HL-60/S4 (cell line): ENCODE measurements at regions not wholly inside any gene's neighbourhood (a gene's known extent, or its start where the extent isn't known, plus 50 kb on each side); places are given as distances from the start of the nearest gene placed in this dataset.

ENCODE experiments used
- in situ Hi-C: fragments of 300-500 bp; cut with MboI; formaldehyde crosslinking; loops from 2 replicates; pipeline ENCODE4 v1.14.3; 2022; ENCODE audit warnings: low sequenced_read_pairs

DNA sequence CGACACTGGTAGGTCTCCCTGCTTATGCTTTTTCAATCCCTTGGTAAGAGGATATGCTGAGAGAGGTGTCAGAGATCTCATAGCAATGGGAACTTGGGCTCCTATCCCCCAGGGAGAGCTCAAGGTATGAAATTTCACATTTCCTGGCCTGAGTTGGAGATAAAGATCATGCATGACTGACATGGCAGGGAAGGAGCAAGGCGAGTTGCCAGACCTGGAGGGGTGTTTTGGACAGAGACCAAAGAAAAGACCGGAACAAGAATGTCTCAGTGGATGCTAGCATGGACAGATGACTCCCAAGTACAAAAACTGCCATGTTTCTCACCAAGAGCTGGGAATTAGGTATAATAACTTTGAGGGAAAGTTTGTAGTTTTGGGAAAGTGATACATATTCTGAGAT, 334.1 kb upstream of the B3GALT2 start:
- in situ Hi-C loops = no loop called here

- in situ Hi-C loops = no loop called here
Measured at GRCh38 chr1:193519922-193520321, 333.5 kb upstream of the B3GALT2 start.

GRCh38 chr1:193516755-193517388, 330.5 kb upstream of the B3GALT2 start:
- in situ Hi-C loops = no loop called here

- in situ Hi-C loops = no loop called here
Measured at GRCh38 chr1:193514397-193514796, 328.0 kb upstream of the B3GALT2 start.

DNA sequence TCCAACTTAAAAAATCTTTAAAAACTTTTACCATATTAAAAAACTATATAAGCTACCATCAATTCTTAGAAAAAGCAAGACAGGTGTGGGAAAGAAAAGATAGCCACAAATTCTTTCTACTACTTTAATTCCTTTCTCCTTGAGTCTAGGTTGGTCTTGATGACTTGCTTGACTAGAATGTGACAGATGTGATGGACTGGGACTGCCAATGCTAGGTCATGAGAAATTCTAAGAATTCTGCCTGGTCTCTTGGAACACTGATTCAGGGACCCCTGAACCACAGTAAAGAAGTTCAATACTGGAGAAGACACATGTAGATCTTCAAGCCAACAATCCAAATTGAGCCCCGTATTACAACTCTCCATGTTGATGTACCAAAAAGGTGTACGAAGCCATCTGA, 326.6 kb upstream of the B3GALT2 start:
- in situ Hi-C loops = no loop called here

DNA sequence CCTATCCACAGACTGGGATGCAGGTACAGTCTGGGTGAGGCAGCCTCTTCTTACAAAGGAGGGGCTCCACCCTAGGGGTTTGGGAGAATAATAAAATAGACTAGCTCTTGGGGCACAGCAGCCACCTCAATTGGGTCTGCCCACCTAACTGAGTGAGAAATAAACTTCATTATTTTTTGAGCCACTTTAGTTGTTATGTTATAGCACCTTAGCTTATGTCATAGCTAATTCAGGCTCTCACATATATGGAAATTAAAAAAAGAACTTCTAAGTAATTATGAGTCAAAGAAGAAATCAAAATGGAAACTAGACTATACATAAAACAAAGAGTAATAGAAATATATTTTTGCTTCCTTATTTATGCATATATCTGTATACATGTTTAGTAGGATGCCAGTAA, 318.5 kb upstream of the B3GALT2 start:
- in situ Hi-C loops = no loop called here

DNA sequence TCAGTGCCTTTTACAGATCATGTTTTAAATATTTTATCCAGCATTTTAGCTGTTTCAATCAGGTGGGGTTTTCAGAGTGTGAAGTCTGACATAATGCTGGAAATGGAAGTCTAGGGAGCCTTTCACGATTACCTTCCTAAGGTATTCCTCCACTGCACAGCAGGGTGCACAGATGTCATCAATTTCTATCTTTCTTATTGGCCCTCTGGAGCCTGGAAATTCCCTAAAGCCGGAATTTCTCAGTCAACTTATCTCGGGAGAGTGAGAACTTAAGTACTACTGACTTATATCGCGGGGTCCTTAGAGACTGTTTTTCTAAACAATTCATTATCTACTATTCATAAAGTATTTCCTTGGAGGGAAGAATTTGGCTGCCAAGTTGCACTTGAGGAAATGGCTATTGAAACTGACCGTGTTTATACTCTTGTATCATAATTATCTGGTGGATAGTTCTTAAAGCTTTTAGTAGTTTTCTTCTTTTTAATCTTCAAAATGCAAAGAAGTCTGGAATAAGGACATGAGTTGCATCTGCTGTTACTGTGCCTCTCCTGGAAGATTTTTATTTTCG, 311.8 kb upstream of the B3GALT2 start:
- in situ Hi-C loops = no loop called here

- in situ Hi-C loops = no loop called here
Measured at GRCh38 chr1:193494368-193494767, 308.0 kb upstream of the B3GALT2 start.

- in situ Hi-C loops = no loop called here
Measured at GRCh38 chr1:193489191-193489590, 302.8 kb upstream of the B3GALT2 start.

- in situ Hi-C loops = no loop called here
Measured at GRCh38 chr1:193487722-193488121, 301.3 kb upstream of the B3GALT2 start.

DNA sequence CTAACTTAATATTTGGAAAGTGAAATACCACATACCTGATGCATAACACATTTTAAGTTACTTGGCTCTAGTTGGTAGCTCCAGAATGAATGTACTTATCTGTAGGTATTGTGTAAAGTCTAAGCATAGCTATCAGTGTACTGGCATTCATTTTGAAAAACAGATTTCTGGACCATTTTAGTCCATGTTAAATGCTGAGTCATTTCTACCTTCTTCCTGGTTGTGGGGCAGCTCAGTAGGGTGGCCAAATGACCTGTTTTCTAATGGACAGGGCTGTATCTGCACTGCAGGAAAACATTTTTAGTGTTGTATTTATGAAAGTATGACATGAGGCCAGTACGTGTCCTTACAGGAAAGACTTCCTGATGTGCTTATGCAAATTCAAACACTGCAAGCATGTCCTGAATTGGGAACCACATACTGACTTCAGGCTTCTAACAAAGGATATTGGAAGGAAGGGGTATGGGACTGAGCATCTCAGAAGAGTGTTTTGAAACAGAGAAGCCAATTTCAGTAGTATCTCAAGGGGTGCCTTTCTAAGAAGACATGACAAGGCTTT, 300.3 kb upstream of the B3GALT2 start:
- in situ Hi-C loops = no loop called here

GRCh38 chr1:193480755-193481154, 294.3 kb upstream of the B3GALT2 start:
- in situ Hi-C loops = no loop called here

DNA sequence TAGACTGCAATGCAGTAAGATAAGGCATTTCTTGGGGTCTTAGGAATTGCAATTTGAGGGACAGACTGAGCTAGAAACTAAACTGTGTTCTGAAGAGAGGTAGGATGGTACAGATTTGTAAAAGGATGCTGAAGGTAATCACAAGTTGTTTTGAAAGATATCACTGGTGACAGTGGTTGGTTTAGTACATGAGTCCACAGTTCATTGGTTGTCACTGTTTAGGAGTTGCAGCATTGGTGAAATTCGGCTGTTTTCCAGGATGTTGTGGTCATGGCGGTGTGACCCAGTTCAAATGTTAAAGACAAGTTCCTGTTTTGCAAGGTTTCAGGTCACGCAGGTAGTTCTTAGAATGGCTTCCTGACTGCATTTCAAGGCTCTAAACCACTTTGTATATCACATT, 292.8 kb upstream of the B3GALT2 start:
- in situ Hi-C loops = no loop called here

DNA sequence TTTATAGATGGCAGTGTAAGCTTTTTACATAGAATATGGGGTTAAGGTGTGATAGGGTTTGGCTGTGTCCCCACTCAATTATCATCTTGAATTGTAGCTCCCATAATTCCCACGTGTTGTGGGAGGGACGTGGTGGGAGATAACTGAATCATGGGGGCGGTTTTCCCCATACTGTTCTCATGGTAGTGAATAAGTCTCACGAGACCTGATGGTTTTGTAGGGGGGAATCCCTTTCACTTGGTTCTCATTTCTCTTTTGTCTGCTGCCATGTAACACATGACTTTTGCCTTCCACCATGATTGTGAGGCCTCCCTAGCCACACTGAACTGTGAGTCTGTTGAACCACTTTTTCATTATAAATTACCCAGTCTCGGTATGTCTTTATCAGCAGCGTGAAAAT, 290.3 kb upstream of the B3GALT2 start:
- in situ Hi-C loops = no loop called here

- in situ Hi-C loops = no loop called here
Measured at GRCh38 chr1:193473932-193474331, 287.5 kb upstream of the B3GALT2 start.

- in situ Hi-C loops = no loop called here
Measured at GRCh38 chr1:193472838-193473398, 286.5 kb upstream of the B3GALT2 start.

GRCh38 chr1:193472430-193472829, 286.0 kb upstream of the B3GALT2 start:
- in situ Hi-C loops = no loop called here

DNA sequence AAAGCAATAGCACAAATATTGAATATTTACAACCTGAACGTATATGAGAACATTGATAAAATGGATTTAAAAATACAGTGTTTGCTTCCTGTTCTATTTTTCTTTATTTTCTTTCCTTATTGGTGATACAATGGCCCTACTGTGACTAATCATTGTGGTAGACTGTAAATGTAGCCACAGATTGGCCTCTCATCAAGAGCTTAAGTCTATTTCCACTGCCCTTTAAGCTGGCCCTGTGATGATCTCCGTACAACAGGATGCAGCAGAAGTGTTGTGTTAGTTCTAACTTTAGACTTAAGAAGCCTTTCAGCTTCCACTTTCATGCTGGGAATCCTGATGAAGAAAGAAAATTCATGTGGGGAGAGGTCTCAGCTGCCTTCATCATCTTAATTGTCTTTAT, 285.6 kb upstream of the B3GALT2 start:
- in situ Hi-C loops = no loop called here

DNA sequence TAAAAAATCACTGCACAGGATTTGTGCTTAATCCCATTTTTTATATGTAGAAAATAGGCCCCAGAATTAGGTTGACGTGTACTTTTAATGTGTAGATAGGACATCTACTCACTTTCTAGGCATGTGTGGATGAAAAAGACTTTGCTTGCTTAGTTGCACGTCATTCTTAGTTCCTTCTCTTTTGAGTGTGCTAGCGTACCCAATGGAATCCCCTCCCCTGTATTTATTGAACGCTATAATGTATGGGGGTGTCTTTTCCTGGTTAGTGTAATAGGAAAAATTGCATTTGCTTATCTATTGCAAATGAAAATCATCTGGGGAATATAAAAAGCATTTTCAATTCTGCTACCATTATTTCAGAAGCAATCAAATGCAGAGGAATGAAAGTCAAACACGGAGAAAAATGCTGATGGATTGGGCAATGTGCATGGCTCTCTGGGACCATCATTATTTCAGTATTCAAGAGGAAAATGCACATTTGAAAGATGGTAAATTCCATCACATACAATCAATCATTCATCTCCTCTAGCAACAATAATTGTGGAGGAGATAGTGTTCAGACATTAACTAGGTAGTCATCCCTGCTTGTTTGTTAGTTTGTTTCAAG, 277.0 kb upstream of the B3GALT2 start:
- in situ Hi-C loops = no loop called here

DNA sequence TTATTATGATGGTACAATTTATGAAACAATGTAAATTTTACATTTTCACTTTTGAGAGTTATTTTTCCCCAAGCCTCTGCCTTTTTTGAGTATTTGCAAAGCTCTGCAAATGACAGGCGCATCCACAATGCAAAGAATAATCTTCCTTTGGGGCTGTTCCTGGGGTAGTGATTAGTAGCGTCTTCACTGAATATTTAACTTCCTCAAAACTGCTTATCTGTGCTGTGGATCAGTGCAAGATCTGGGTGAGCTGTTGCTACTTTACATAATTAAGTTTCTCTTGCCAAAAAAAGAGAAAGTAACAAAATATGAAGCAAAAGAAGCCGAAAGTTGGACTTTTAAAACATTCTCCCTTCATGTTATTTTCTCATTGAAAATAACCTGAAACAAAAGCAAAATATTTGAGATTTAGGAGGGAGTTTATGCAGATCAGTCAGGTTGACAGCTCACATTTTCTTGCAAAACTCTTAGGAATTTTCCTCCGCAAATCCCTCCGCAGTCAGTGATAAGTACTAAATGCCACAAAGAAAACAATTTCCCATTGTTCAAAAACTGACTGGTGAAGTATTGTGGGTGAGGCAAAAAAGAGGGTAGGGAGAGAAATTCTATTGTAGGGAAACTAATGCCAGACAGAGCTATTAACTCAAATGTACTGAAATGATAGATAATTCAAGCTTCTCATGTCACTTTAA, 276.4 kb upstream of the B3GALT2 start:
- in situ Hi-C loops = no loop called here

DNA sequence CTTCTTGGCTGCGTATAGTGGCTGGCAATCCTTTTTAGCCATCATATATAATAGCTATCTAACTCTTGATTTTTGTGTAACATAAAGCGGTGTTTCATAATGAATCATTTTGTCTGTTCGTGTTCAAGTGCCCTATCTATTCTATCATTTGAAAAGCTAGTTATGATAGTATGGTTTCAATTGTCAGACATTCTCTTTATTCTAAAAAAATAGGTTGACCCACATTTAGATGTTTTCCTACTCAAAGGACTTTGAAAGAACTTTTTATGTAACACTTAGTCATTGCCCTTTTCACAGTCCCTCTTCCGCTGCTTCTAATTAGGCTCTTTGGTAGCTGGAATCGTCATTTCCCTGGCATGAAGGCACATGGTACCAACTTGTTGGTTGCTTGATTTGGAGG, 272.2 kb upstream of the B3GALT2 start:
- in situ Hi-C loops = no loop called here
